Retinal pigment epithelial cell (primary cell): ENCODE measurements at regions not wholly inside any gene's neighbourhood (a gene's known extent, or its start where the extent isn't known, plus 50 kb on each side); places are given as distances from the start of the nearest gene placed in this dataset.

Source experiments
- DNase-seq: peaks from one replicate; pipeline ENCODE4 v3.0.0-alpha.2; 2010; ENCODE audit warnings: low read depth
- H3K4me3 ChIP-seq: 2 replicates; pipeline ENCODE4 v1.5.1; 2011; ENCODE audit warnings: mild to moderate bottlenecking, low read length, control low read depth, moderate library complexity
- CTCF ChIP-seq: conservative IDR thresholded peaks from 2 replicates; pipeline ENCODE4 v1.5.1; 2011; ENCODE audit warnings: low read depth, low read length, control low read depth, inconsistent platforms

GRCh38 chr4:188554413-188554812 is 415.2 kb downstream of the TRIML1 start:
- no peak for TF ChIP-seq CTCF
- no peak for DNase-seq
- no peak overlapping the region for H3K4me3 ChIP-seq

- no peak for TF ChIP-seq CTCF
- no peak for DNase-seq
- no peak overlapping the region for H3K4me3 ChIP-seq
Observed at GRCh38 chr4:188573104-188573503, 433.9 kb downstream of the TRIML1 start.

- TF ChIP-seq CTCF, result no peak
- no peak for DNase-seq
- no peak overlapping the region for H3K4me3 ChIP-seq
Observed at GRCh38 chr4:188578657-188579056, 439.4 kb downstream of the TRIML1 start.

GRCh38 chr4:188596021-188596420 is 456.8 kb downstream of the TRIML1 start:
- TF ChIP-seq CTCF, result no peak
- no peak overlapping the region for H3K4me3 ChIP-seq
- DNase-seq, result no peak

- TF ChIP-seq CTCF, result no peak
- DNase-seq, result no peak
- no peak overlapping the region for H3K4me3 ChIP-seq
Observed at GRCh38 chr4:188603646-188604045, 464.4 kb downstream of the TRIML1 start.

GRCh38 chr4:188606635-188607034 is 467.4 kb downstream of the TRIML1 start:
- H3K4me3 ChIP-seq, result no peak overlapping the region
- TF ChIP-seq CTCF, result no peak
- DNase-seq, result no peak

- no peak for TF ChIP-seq CTCF
Observed at GRCh38 chr4:188611143-188611542, 471.9 kb downstream of the TRIML1 start.

More at GRCh38 chr4:188611143-188611542, 471.9 kb downstream of the TRIML1 start:
- DNase-seq, result no peak
- H3K4me3 ChIP-seq, result no peak overlapping the region
